ENCODE measurements at regions not wholly inside any gene's neighbourhood (a gene's known extent, or its start where the extent isn't known, plus 50 kb on each side); places are given as distances from the start of the nearest gene placed in this dataset.

DNA sequence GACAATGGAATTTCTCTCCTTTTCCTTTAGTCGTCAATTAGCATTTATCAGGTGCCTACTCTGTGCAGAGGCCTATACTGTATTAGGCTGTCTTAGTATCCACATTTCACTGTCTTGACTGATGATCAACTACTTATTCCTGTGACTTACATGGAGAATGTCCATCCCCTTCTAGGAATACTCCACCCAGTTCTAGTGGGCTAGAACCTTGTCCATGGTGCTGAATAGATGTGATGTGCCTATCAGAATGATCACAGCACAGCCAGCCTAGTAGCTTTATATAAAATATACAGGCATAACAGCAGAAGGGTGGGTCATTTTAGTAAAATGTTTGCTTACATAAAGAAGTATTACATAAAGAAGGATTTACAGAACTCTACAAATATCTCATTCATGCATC, 621.4 kb downstream of the PDCD6IP start:
- TF ChIP-seq EZH2 (IDR thresholded peaks at IDR 0.05; ENCODE audit: borderline replicate concordance, insufficient read depth, low read depth, low read length, poor library complexity, severe bottlenecking) = no peak
- TF ChIP-seq, protein P1, sequence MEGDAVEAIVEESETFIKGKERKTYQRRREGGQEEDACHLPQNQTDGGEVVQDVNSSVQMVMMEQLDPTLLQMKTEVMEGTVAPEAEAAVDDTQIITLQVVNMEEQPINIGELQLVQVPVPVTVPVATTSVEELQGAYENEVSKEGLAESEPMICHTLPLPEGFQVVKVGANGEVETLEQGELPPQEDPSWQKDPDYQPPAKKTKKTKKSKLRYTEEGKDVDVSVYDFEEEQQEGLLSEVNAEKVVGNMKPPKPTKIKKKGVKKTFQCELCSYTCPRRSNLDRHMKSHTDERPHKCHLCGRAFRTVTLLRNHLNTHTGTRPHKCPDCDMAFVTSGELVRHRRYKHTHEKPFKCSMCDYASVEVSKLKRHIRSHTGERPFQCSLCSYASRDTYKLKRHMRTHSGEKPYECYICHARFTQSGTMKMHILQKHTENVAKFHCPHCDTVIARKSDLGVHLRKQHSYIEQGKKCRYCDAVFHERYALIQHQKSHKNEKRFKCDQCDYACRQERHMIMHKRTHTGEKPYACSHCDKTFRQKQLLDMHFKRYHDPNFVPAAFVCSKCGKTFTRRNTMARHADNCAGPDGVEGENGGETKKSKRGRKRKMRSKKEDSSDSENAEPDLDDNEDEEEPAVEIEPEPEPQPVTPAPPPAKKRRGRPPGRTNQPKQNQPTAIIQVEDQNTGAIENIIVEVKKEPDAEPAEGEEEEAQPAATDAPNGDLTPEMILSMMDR (IDR thresholded peaks at IDR 0.05) = no peak
- no peaks in the 10 kb centered on the region for H3K36me3 ChIP-seq (replicated peaks in 1 of 2; ENCODE audit: control extremely low read depth in 1 of 2, control insufficient read depth in 1 of 2, extremely low read depth in 1 of 2, insufficient read depth in 2 of 2, low read length in 1 of 2)
- no peak overlapping the region for H3K4me2 ChIP-seq (replicated peaks; ENCODE audit: low read depth, low read length, poor library complexity, severe bottlenecking)
- H3K27ac ChIP-seq (ENCODE audit: low read length in 2 of 2) = no peak overlapping the region
- Mint-ChIP-seq H3K27ac (no peak overlapping the region), H3K9me3 (ENCODE audit: insufficient read depth) (no peaks in the 10 kb centered on the region), H3K4me3 (no peak overlapping the region), H3K4me1 (no peaks in the 10 kb centered on the region), H3K27me3 (no peaks in the 10 kb centered on the region)
- DNase-seq (no peak), ATAC-seq (ENCODE audit: low read depth) (no peak)
- no CpG with 5 or more reads among the region's 1 CpG for WGBS (ENCODE audit: insufficient coverage)
- no peak overlapping the region for H3K4me3 ChIP-seq (ENCODE audit: control extremely low read depth in 1 of 5, extremely low read depth in 1 of 5, insufficient read depth in 1 of 5, low read depth in 2 of 5, low read length in 4 of 5)
- H3K4me1 ChIP-seq (ENCODE audit: control insufficient read depth in 2 of 2, insufficient read depth in 2 of 2, low read length in 2 of 2) = no peaks in the 10 kb centered on the region
- ChIA-PET POLR2A (no interaction called here), CTCF (no interaction called here)
- no peaks in the 10 kb centered on the region for H3K27me3 ChIP-seq (replicated peaks in 1 of 4; ENCODE audit: control extremely low read depth in 1 of 4, control insufficient read depth in 3 of 4, insufficient read depth in 4 of 4, low read length in 3 of 4)
- H2AFZ ChIP-seq (ENCODE audit: insufficient read depth, low read depth, low read length, poor library complexity, severe bottlenecking) = no peak overlapping the region
- no peaks in the 10 kb centered on the region for H3K79me2 ChIP-seq (ENCODE audit: control insufficient read depth, insufficient read depth, low read length)
- intact Hi-C loops (cut with micrococcal nuclease) = no loop called here
- H3K9me3 ChIP-seq (ENCODE audit: control extremely low read depth in 1 of 3, control insufficient read depth in 2 of 3, insufficient read depth in 1 of 3, low read length in 2 of 3) = no peaks in the 10 kb centered on the region
- no peak overlapping the region for H3K9ac ChIP-seq (ENCODE audit: low read length)
- H4K20me1 ChIP-seq (ENCODE audit: control insufficient read depth, insufficient read depth, low read length, poor library complexity, severe bottlenecking) = no peaks in the 10 kb centered on the region

DNA sequence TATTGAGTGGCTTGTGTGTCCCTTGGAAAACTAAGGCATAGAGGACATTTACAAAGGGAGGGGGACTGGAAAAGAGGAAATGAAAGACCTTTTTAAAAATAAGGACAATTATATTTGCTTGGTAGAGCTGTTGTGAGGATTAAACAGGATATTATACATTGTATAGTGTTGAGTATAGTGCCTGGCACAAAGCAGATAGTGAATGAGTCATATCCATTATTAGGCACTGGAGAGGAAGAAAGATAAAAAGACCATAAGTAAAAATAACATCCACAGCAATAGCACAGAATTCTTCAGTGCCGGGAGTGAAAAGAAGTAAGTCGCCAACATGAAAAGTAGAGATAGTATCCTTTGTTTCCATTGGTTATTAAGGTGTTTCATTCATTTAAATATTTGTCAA, 623.3 kb downstream of the PDCD6IP start:
- Histone ChIP-seq H3K27me3 (replicated peaks in 1 of 4; ENCODE audit: control extremely low read depth in 1 of 4, control insufficient read depth in 3 of 4, insufficient read depth in 4 of 4, low read length in 3 of 4) (no peaks in the 10 kb centered on the region), H3K27ac (ENCODE audit: low read length in 2 of 2) (no peak overlapping the region), H3K4me2 (replicated peaks; ENCODE audit: low read depth, low read length, poor library complexity, severe bottlenecking) (no peak overlapping the region), H3K9ac (ENCODE audit: low read length) (no peak overlapping the region), H3K79me2 (ENCODE audit: control insufficient read depth, insufficient read depth, low read length) (no peaks in the 10 kb centered on the region), H4K20me1 (ENCODE audit: control insufficient read depth, insufficient read depth, low read length, poor library complexity, severe bottlenecking) (no peaks in the 10 kb centered on the region), H2AFZ (ENCODE audit: insufficient read depth, low read depth, low read length, poor library complexity, severe bottlenecking) (no peak overlapping the region), H3K9me3 (ENCODE audit: control extremely low read depth in 1 of 3, control insufficient read depth in 2 of 3, insufficient read depth in 1 of 3, low read length in 2 of 3) (no peaks in the 10 kb centered on the region), H3K4me3 (ENCODE audit: control extremely low read depth in 1 of 5, extremely low read depth in 1 of 5, insufficient read depth in 1 of 5, low read depth in 2 of 5, low read length in 4 of 5) (no peak overlapping the region), H3K36me3 (replicated peaks in 1 of 2; ENCODE audit: control extremely low read depth in 1 of 2, control insufficient read depth in 1 of 2, extremely low read depth in 1 of 2, insufficient read depth in 2 of 2, low read length in 1 of 2) (no peaks in the 10 kb centered on the region), H3K4me1 (ENCODE audit: control insufficient read depth in 2 of 2, insufficient read depth in 2 of 2, low read length in 2 of 2) (no peaks in the 10 kb centered on the region)
- Mint-ChIP-seq H3K9me3 (ENCODE audit: insufficient read depth) (no peaks in the 10 kb centered on the region), H3K27me3 (no peaks in the 10 kb centered on the region), H3K4me1 (no peaks in the 10 kb centered on the region), H3K4me3 (no peak overlapping the region), H3K27ac (no peak overlapping the region)
- no peak for DNase-seq
- ChIA-PET POLR2A (no interaction called here), CTCF (no interaction called here)
- no peak for ATAC-seq (ENCODE audit: low read depth)
- TF ChIP-seq EZH2 (IDR thresholded peaks at IDR 0.05; ENCODE audit: borderline replicate concordance, insufficient read depth, low read depth, low read length, poor library complexity, severe bottlenecking) = no peak
- TF ChIP-seq, protein P1 (IDR thresholded peaks at IDR 0.05) = no peak
- WGBS (ENCODE audit: insufficient coverage) = no CpG with 5 or more reads among the region's 2 CpGs
- intact Hi-C loops (cut with micrococcal nuclease) = no loop called here
